WTC11 (cell line): ENCODE measurements at regions not wholly inside any gene's neighbourhood (a gene's known extent, or its start where the extent isn't known, plus 50 kb on each side); places are given as distances from the start of the nearest gene placed in this dataset.

ENCODE experiments used
- ATAC-seq: fragments of 200-7000 bp; cut with Tn5 transposase; 2 replicates; pipeline ENCODE4 v1.10.0; 2021; ENCODE audit warnings: mild to moderate bottlenecking, moderate library complexity
- CTCF ChIA-PET: fragments of 300-600 bp; sonication (Branson Sonifier 250); formaldehyde crosslinking; loops from one replicate; lab custom pipeline; 2021; ENCODE audit warnings: antibody characterized with exemption; lab: Charles Lee
- POLR2A ChIA-PET: fragments of 350-600 bp; sonication (Branson Sonifier 250); formaldehyde crosslinking; loops from one replicate; lab custom pipeline; 2021; ENCODE audit warnings: antibody characterized with exemption; lab: Charles Lee
- DNase-seq: peaks from one replicate; pipeline ENCODE4 v3.0.0; 2021; ENCODE audit warnings: low spot score
- H3K27ac Mint-ChIP-seq: 2 replicates; pipeline ENCODE4 v1.8.0; 2021; ENCODE audit warnings: mixed read lengths
- H3K27me3 Mint-ChIP-seq: 2 replicates; pipeline ENCODE4 v1.8.0; 2021; ENCODE audit warnings: low read depth, mild to moderate bottlenecking, moderate library complexity, mixed read lengths
- H3K36me3 Mint-ChIP-seq: 2 replicates; pipeline ENCODE4 v1.8.0; 2021; ENCODE audit warnings: mixed read lengths
- H3K4me1 Mint-ChIP-seq: 2 replicates; pipeline ENCODE4 v1.8.0; 2022; ENCODE audit warnings: mixed read lengths
- H3K4me3 Mint-ChIP-seq: 2 replicates; pipeline ENCODE4 v1.8.0; 2021; ENCODE audit warnings: mild to moderate bottlenecking, moderate library complexity, mixed read lengths
- H3K9me3 Mint-ChIP-seq: 2 replicates; pipeline ENCODE4 v1.8.0; 2021; ENCODE audit warnings: mixed read lengths
- CREB1 ChIP-seq: sonication (generic); formaldehyde crosslinking; IDR thresholded peaks from 2 replicates; pipeline ENCODE4 v1.8.0; 2023; ENCODE audit warnings: mild to moderate bottlenecking, missing genetic modification reagents
- ELF4 ChIP-seq: sonication (generic); formaldehyde crosslinking; IDR thresholded peaks from 2 replicates; pipeline ENCODE4 v1.8.1; 2022; ENCODE audit warnings: low read depth, mild to moderate bottlenecking, moderate library complexity, missing genetic modification reagents
- ESRRA ChIP-seq: sonication (generic); formaldehyde crosslinking; IDR thresholded peaks from 2 replicates; pipeline ENCODE4 v1.8.1; 2022; ENCODE audit warnings: mild to moderate bottlenecking, missing genetic modification reagents, borderline replicate concordance
- FOXK1 ChIP-seq: sonication (generic); formaldehyde crosslinking; IDR thresholded peaks from 2 replicates; pipeline ENCODE4 v1.8.0; 2022; ENCODE audit warnings: mild to moderate bottlenecking, moderate library complexity, missing genetic modification reagents
- KAT7 ChIP-seq: sonication (generic); formaldehyde crosslinking; IDR thresholded peaks from 2 replicates; pipeline ENCODE4 v1.8.1; 2023; ENCODE audit warnings: missing genetic modification reagents, mild to moderate bottlenecking, borderline replicate concordance
- MYBL2 ChIP-seq: sonication (generic); formaldehyde crosslinking; IDR thresholded peaks from 2 replicates; pipeline ENCODE4 v1.8.1; 2023; ENCODE audit warnings: mild to moderate bottlenecking, moderate library complexity, missing genetic modification reagents
- RORB ChIP-seq: fragments of 250-450 bp; sonication (Bioruptor Pico); IDR thresholded peaks from 2 replicates; pipeline ENCODE4 v1.9.0; 2021; ENCODE audit warnings: mild to moderate bottlenecking
- TEAD1 ChIP-seq: sonication (generic); formaldehyde crosslinking; IDR thresholded peaks from 2 replicates; pipeline ENCODE4 v1.8.0; 2022; ENCODE audit warnings: mild to moderate bottlenecking, missing genetic modification reagents
- ZBTB21 ChIP-seq: sonication (generic); formaldehyde crosslinking; IDR thresholded peaks from 2 replicates; pipeline ENCODE4 v1.8.1; 2023; ENCODE audit warnings: mild to moderate bottlenecking, missing genetic modification reagents, borderline replicate concordance
- ZNF416 ChIP-seq: fragments of 250-450 bp; sonication (Bioruptor Pico); IDR thresholded peaks from 2 replicates; pipeline ENCODE4 v1.9.0; 2021; ENCODE audit warnings: mild to moderate bottlenecking, inconsistent platforms
- TF ChIP-seq, protein P1 (sequence below): fragments of 250-450 bp; sonication (Bioruptor Pico); IDR thresholded peaks from 2 replicates; pipeline ENCODE4 v1.9.0; 2021; ENCODE audit warnings: mild to moderate bottlenecking
- TF ChIP-seq, protein P2 (sequence below): fragments of 250-450 bp; sonication (Bioruptor Pico); IDR thresholded peaks from 2 replicates; pipeline ENCODE4 v2.1.2; 2022; ENCODE audit warnings: mild to moderate bottlenecking, moderate library complexity
- TF ChIP-seq, protein P3 (sequence below): sonication (generic); formaldehyde crosslinking; IDR thresholded peaks from 2 replicates; pipeline ENCODE4 v1.8.0; 2023; ENCODE audit warnings: mild to moderate bottlenecking, missing genetic modification reagents
- TF ChIP-seq, protein P4 (sequence below): sonication (generic); formaldehyde crosslinking; IDR thresholded peaks from 2 replicates; pipeline ENCODE4 v1.8.0; 2022; ENCODE audit warnings: mild to moderate bottlenecking, missing genetic modification reagents
- TF ChIP-seq, protein P5 (sequence below): sonication (generic); formaldehyde crosslinking; IDR thresholded peaks from 2 replicates; pipeline ENCODE4 v1.8.1; 2022; ENCODE audit warnings: low read depth, missing genetic modification reagents, borderline replicate concordance

DNA sequence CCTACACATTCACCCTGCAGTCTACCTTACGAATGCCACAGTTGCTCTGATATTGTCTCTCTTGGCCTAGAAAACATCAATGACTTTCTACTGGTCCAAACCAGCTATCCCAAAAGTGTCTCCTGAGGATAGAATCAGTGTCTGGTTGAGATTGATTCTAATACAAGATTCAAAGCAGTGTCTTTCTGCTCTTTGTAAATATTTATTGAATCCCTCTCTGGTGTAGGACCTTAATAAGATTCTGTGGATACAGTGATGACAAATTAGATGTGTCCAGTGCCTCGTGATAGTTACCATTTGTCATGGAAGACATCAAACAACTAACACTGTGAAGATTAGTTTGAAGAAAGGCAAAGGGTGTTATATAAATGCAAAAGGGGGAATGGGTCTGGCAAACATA, 380.7 kb upstream of the TRIB2 start (continued):
- TF ChIP-seq, protein P1, sequence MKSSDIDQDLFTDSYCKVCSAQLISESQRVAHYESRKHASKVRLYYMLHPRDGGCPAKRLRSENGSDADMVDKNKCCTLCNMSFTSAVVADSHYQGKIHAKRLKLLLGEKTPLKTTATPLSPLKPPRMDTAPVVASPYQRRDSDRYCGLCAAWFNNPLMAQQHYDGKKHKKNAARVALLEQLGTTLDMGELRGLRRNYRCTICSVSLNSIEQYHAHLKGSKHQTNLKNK: no peak
- TF ChIP-seq, protein P2, sequence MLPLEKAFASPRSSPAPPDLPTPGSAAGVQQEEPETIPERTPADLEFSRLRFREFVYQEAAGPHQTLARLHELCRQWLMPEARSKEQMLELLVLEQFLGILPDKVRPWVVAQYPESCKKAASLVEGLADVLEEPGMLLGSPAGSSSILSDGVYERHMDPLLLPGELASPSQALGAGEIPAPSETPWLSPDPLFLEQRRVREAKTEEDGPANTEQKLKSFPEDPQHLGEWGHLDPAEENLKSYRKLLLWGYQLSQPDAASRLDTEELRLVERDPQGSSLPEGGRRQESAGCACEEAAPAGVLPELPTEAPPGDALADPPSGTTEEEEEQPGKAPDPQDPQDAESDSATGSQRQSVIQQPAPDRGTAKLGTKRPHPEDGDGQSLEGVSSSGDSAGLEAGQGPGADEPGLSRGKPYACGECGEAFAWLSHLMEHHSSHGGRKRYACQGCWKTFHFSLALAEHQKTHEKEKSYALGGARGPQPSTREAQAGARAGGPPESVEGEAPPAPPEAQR (CRISPR knock-in tag): no peak

DNA sequence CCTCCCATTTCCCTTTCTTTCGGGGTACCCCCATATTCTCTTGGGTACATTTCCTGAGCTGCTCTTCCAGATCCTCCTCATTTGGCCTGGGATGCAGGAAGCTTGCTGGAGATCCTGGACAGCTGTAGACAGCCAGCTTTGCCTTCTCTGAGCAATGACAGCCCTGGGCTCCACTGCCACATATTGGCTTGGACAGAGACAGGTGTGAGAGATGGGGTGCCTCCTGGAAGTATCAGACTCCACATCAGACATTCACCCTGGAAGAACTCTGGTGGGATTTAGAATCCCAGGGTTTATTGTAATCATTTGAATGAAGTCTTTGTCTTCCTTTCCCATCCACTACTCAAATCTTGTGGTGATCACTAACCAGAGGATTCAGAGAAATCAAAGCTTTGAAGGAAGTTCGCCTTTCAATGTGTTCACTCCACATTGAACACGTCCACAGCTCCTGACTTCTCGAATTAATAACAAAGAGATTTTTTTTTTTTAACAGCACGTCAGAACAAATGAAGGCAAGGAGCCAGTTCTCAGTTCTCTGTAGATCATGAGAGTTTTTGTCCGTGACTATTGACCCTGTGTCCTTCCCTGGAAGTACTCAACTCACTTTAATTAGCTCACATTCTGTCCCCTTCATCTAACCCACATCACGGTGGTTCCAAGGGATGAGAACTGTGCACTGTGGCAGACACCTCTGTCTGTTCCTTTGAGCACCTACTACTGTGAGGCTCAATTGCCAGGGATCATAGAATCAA, 377.6 kb upstream of the TRIB2 start:
- POLR2A ChIA-PET: no interaction called here
- no peaks in the 10 kb centered on the region for H3K27me3 Mint-ChIP-seq
- CTCF ChIA-PET: interaction anchor here (0.5 kb wide), 1 partner anchor 17 kb away, joined by 3 read pairs; no protein-coding TSS in a partner anchor
- TF ChIP-seq ESRRA (CRISPR knock-in tag): no peak
- no peak for TF ChIP-seq ZBTB21 (CRISPR knock-in tag)
- no peak for TF ChIP-seq ZNF416 (CRISPR knock-in tag)
- no peak for TF ChIP-seq FOXK1
- TF ChIP-seq, protein P3, sequence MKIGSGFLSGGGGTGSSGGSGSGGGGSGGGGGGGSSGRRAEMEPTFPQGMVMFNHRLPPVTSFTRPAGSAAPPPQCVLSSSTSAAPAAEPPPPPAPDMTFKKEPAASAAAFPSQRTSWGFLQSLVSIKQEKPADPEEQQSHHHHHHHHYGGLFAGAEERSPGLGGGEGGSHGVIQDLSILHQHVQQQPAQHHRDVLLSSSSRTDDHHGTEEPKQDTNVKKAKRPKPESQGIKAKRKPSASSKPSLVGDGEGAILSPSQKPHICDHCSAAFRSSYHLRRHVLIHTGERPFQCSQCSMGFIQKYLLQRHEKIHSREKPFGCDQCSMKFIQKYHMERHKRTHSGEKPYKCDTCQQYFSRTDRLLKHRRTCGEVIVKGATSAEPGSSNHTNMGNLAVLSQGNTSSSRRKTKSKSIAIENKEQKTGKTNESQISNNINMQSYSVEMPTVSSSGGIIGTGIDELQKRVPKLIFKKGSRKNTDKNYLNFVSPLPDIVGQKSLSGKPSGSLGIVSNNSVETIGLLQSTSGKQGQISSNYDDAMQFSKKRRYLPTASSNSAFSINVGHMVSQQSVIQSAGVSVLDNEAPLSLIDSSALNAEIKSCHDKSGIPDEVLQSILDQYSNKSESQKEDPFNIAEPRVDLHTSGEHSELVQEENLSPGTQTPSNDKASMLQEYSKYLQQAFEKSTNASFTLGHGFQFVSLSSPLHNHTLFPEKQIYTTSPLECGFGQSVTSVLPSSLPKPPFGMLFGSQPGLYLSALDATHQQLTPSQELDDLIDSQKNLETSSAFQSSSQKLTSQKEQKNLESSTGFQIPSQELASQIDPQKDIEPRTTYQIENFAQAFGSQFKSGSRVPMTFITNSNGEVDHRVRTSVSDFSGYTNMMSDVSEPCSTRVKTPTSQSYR (CRISPR knock-in tag): no peak
- no peak for TF ChIP-seq CREB1
- no peaks in the 10 kb centered on the region for H3K36me3 Mint-ChIP-seq
- peaks cover 19% of the 10 kb centered on the region for H3K9me3 Mint-ChIP-seq
- H3K27ac Mint-ChIP-seq: no peak overlapping the region
- no peak for ATAC-seq
- peaks cover 8% of the 10 kb centered on the region for H3K4me1 Mint-ChIP-seq
- DNase-seq: no peak
- H3K4me3 Mint-ChIP-seq: no peak overlapping the region

DNA sequence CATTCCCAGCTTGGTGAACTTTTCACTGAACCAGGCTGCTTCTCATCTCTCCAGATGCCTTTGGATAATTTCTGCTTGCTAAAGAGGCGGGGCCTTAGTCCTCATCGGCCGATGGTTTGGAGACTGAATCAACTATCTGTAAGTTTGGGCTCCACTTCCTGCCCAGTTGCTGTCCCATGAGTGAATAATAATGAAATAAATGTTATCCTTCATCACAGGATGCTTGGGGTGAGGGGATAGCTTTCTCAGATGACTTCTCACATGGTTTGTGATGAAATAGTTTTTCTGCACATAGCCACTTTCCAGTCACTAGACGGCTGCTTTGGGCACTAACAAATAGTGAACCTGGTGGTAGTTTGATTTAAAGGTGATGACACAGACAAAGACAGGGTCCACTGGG, 376.6 kb upstream of the TRIB2 start:
- CTCF ChIA-PET: no interaction called here
- H3K4me3 Mint-ChIP-seq: no peak overlapping the region
- peaks cover 25% of the 10 kb centered on the region for H3K9me3 Mint-ChIP-seq
- DNase-seq: no peak
- H3K27ac Mint-ChIP-seq: no peak overlapping the region
- ATAC-seq: no peak
- POLR2A ChIA-PET: no interaction called here
- no peaks in the 10 kb centered on the region; the same call in 1 of the 2 replicates for H3K36me3 Mint-ChIP-seq
- peaks cover 8% of the 10 kb centered on the region for H3K4me1 Mint-ChIP-seq
- H3K27me3 Mint-ChIP-seq: no peaks in the 10 kb centered on the region
- TF ChIP-seq MYBL2 (CRISPR knock-in tag) (no peak), RORB (no peak), KAT7 (CRISPR knock-in tag) (no peak), TEAD1 (no peak), ELF4 (CRISPR knock-in tag) (no peak)
- TF ChIP-seq, protein P4, sequence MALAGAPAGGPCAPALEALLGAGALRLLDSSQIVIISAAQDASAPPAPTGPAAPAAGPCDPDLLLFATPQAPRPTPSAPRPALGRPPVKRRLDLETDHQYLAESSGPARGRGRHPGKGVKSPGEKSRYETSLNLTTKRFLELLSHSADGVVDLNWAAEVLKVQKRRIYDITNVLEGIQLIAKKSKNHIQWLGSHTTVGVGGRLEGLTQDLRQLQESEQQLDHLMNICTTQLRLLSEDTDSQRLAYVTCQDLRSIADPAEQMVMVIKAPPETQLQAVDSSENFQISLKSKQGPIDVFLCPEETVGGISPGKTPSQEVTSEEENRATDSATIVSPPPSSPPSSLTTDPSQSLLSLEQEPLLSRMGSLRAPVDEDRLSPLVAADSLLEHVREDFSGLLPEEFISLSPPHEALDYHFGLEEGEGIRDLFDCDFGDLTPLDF (CRISPR knock-in tag): no peak
- TF ChIP-seq, protein P5, sequence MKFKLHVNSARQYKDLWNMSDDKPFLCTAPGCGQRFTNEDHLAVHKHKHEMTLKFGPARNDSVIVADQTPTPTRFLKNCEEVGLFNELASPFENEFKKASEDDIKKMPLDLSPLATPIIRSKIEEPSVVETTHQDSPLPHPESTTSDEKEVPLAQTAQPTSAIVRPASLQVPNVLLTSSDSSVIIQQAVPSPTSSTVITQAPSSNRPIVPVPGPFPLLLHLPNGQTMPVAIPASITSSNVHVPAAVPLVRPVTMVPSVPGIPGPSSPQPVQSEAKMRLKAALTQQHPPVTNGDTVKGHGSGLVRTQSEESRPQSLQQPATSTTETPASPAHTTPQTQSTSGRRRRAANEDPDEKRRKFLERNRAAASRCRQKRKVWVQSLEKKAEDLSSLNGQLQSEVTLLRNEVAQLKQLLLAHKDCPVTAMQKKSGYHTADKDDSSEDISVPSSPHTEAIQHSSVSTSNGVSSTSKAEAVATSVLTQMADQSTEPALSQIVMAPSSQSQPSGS (CRISPR knock-in tag): no peak
